ENCODE measurements at regions not wholly inside any gene's neighbourhood (a gene's known extent, or its start where the extent isn't known, plus 50 kb on each side); places are given as distances from the start of the nearest gene placed in this dataset.
A peak's percentile ranks its signal among the peaks of the same experiment; 100 is the strongest.
"Not testable (repeated sequence)": the region's sequence is repeated elsewhere in the genome, so short reads cannot be mapped to it uniquely, and the experiment has no call there.

DNA sequence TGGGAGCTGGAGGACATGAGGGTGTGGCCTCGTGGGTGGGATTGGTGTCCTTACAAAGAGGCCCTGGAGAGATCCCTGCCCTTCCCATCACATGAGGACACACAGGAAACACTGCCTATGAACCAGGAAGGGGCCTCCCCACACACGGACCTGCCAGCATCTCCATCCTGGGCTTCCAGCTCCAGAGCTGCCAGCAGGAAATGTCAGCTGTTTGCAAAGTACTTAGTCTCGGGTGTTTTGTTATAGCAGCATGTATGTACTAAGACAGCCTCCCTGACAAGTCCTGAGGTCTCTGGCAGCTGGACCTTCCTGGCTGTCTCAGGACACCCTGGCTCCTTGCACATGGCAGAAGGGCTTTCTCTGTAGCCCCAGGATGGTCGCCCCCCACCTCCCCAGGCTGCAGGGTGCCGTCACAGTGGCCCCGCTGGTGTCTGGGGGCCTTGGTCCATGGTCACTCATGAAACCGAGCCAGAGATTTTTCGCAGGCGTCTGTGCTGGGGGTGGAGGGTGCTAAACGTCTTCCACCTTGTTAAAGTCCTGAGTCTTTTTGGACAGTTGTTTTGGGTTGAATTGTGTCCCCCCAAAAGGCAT is 157.0 kb upstream of the ZNF469 start:
- H3K9me3 ChIP-seq (replicated peaks; ENCODE audit: control insufficient read depth, insufficient read depth, low read depth, low read length); H4K20me1 ChIP-seq (replicated peaks; ENCODE audit: control insufficient read depth, insufficient read depth, low read length); CTCF ChIA-PET (ENCODE audit: low intra/inter-chr PET ratio); H3K4me1 ChIP-seq (replicated peaks in 1 of 2; ENCODE audit: control insufficient read depth in 2 of 2, insufficient read depth in 2 of 2, low read length in 2 of 2); H3K9me1 ChIP-seq (ENCODE audit: control insufficient read depth, insufficient read depth, low read length); BruUV-seq (replicated peaks); H3K27ac ChIP-seq (ENCODE audit: extremely low read depth, low read depth, low read length); in situ Hi-C loops (cut with MboI); H3K9ac ChIP-seq (ENCODE audit: insufficient read depth in 1 of 2, low read depth in 2 of 2, low read length in 2 of 2); H3K4me3 ChIP-seq; H2AFZ ChIP-seq (ENCODE audit: low read depth, low read length); DNase-seq (ENCODE audit: extremely low read depth in 1 of 4, low spot score in 3 of 4); ATAC-seq; H3K36me3 ChIP-seq (ENCODE audit: control insufficient read depth, insufficient read depth, low read length); H3K4me2 ChIP-seq (ENCODE audit: insufficient read depth, low read length); intact Hi-C loops (cut with micrococcal nuclease); H3K79me2 ChIP-seq (ENCODE audit: control insufficient read depth, insufficient read depth, low read length): not testable (repeated sequence)
- POLR2A ChIA-PET, result interaction anchor here (0.5 kb wide), 1 partner anchor 190 kb away, joined by 3 read pairs; no protein-coding TSS in a partner anchor
- H3K27me3 ChIP-seq (ENCODE audit: control insufficient read depth in 2 of 2, insufficient read depth in 2 of 2, low read length in 2 of 2), result peaks cover 0 to 42% of the 10 kb centered on the region in 2 experiments; a peak in 4 of 5 replicates
- 6% methylated on average over 5 of the region's 10 CpGs for WGBS (ENCODE audit: insufficient coverage, low coverage, missing lambda C conversion rate)
- TF ChIP-seq ZNF12 (CRISPR knock-in tag; IDR thresholded peaks at IDR 0.05), result peak; percentile 96
- peak; percentile 23 for FAIRE-seq

DNA sequence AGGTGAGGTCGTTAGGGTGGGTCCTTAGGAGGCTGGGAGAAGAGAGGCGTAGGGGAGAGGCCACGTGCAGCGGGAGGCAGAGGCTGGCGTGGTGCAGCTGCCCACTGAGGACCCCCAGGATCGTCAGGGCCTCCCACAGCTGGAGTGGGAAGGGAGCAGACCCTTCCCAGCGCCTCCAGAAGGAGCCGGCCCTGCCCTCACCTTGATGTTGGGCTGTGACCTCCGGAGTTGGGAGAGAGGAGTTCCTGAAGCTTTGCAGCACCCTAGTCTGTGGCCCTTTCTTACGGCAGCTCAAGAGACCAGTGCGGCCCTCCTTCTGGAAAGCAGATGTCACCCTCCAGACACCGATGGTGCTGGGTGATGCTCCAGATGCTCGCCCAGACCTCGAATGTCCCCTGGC is 156.5 kb upstream of the ZNF469 start:
- H3K27ac ChIP-seq (ENCODE audit: extremely low read depth, low read depth, low read length); BruUV-seq (replicated peaks); H4K20me1 ChIP-seq (replicated peaks; ENCODE audit: control insufficient read depth, insufficient read depth, low read length); ATAC-seq; DNase-seq (ENCODE audit: extremely low read depth in 1 of 4, low spot score in 3 of 4); intact Hi-C loops (cut with micrococcal nuclease); CTCF ChIA-PET (ENCODE audit: low intra/inter-chr PET ratio); H3K4me2 ChIP-seq (ENCODE audit: insufficient read depth, low read length); H3K4me3 ChIP-seq; H3K79me2 ChIP-seq (ENCODE audit: control insufficient read depth, insufficient read depth, low read length); H2AFZ ChIP-seq (ENCODE audit: low read depth, low read length); H3K9ac ChIP-seq (ENCODE audit: insufficient read depth in 1 of 2, low read depth in 2 of 2, low read length in 2 of 2); FAIRE-seq; H3K4me1 ChIP-seq (replicated peaks in 1 of 2; ENCODE audit: control insufficient read depth in 2 of 2, insufficient read depth in 2 of 2, low read length in 2 of 2); H3K9me3 ChIP-seq (replicated peaks; ENCODE audit: control insufficient read depth, insufficient read depth, low read depth, low read length); H3K9me1 ChIP-seq (ENCODE audit: control insufficient read depth, insufficient read depth, low read length); in situ Hi-C loops (cut with MboI); H3K36me3 ChIP-seq (ENCODE audit: control insufficient read depth, insufficient read depth, low read length): not testable (repeated sequence)
- 6% methylated on average over 10 of the region's 14 CpGs for WGBS (ENCODE audit: insufficient coverage, low coverage, missing lambda C conversion rate)
- peaks cover 0 to 36% of the 10 kb centered on the region in 2 experiments; a peak in 4 of 5 replicates for H3K27me3 ChIP-seq (ENCODE audit: control insufficient read depth in 2 of 2, insufficient read depth in 2 of 2, low read length in 2 of 2)
- POLR2A ChIA-PET, result interaction anchor here (0.5 kb wide), 1 partner anchor 189 kb away, joined by 3 read pairs; no protein-coding TSS in a partner anchor

Data from K562 (cell line).